Uterus (tissue), 3 donors: ENCODE measurements at regions not wholly inside any gene's neighbourhood (a gene's known extent, or its start where the extent isn't known, plus 50 kb on each side); places are given as distances from the start of the nearest gene placed in this dataset.

Experiments used
- DNase-seq, 2 donors: peaks; one replicate each; pipeline ENCODE4 v3.0.0-alpha.2; 2019 to 2020
- H3K27ac ChIP-seq, 2 donors: fragments of 200-600 bp; sonication (generic); 1 replicate in 1 of 2; 2 replicates in 1 of 2; pipeline ENCODE4 v1.5.1; 2016 to 2018
- H3K27me3 ChIP-seq, 2 donors: fragments of 200-600 bp; sonication (generic); one replicate each; pipeline ENCODE4 v1.5.1; 2018 to 2019; ENCODE audit warnings: control low read depth in 1 of 2
- H3K36me3 ChIP-seq, 2 donors: fragments of 200-600 bp; sonication (generic); one replicate each; pipeline ENCODE4 v1.5.1; 2019; ENCODE audit warnings: control low read depth in 1 of 2
- H3K4me1 ChIP-seq, 2 donors: fragments of 200-600 bp; sonication (generic); one replicate each; pipeline ENCODE4 v1.5.1; 2018 to 2019; ENCODE audit warnings: control low read depth in 1 of 2
- H3K4me3 ChIP-seq, 2 donors: fragments of 200-600 bp; sonication (generic); 1 replicate in 1 of 2; 2 replicates in 1 of 2; pipeline ENCODE4 v1.5.1; 2018 to 2019; ENCODE audit warnings: mild to moderate bottlenecking in 1 of 2
- H3K9me3 ChIP-seq, 2 donors: fragments of 200-600 bp; sonication (generic); one replicate each; pipeline ENCODE4 v1.5.1; 2019; ENCODE audit warnings: control low read depth in 1 of 2
- POLR2A ChIP-seq, 2 donors: fragments of 450-650 bp; IDR thresholded peaks; one replicate each; pipeline ENCODE4 v1.6.1; 2016; ENCODE audit warnings: antibody characterized with exemption in 2 of 2, mild to moderate bottlenecking in 1 of 2, moderate library complexity in 1 of 2
- intact Hi-C: fragments of 100-400 bp; cut with DNase I; formaldehyde crosslinking; loops from one replicate; pipeline ENCODE4 v1.15.1; 2023; ENCODE audit warnings: low total_unique reads
- TF ChIP-seq, protein P1 (sequence below), 4 experiments: fragments of 200-600 bp in 2 of 4; fragments of 450-650 bp in 2 of 4; sonication (generic) in 2 of 4; IDR thresholded peaks; one replicate each; pipeline ENCODE4 v1.5.1; 2016 to 2019; ENCODE audit warnings: antibody characterized with exemption in 4 of 4, mild to moderate bottlenecking in 2 of 4, moderate library complexity in 1 of 4
- donor health status: DM: yes; HTN: yes; CAD: no.

GRCh38 chr7:50941525-50941924, 158.8 kb upstream of the GRB10 start:
- TF ChIP-seq POLR2A (IDR thresholded peaks at IDR 0.05): no peak
- TF ChIP-seq, protein P1, sequence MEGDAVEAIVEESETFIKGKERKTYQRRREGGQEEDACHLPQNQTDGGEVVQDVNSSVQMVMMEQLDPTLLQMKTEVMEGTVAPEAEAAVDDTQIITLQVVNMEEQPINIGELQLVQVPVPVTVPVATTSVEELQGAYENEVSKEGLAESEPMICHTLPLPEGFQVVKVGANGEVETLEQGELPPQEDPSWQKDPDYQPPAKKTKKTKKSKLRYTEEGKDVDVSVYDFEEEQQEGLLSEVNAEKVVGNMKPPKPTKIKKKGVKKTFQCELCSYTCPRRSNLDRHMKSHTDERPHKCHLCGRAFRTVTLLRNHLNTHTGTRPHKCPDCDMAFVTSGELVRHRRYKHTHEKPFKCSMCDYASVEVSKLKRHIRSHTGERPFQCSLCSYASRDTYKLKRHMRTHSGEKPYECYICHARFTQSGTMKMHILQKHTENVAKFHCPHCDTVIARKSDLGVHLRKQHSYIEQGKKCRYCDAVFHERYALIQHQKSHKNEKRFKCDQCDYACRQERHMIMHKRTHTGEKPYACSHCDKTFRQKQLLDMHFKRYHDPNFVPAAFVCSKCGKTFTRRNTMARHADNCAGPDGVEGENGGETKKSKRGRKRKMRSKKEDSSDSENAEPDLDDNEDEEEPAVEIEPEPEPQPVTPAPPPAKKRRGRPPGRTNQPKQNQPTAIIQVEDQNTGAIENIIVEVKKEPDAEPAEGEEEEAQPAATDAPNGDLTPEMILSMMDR (IDR thresholded peaks at IDR 0.05): no peak
- Histone ChIP-seq H3K36me3 (no peaks in the 10 kb centered on the region), H3K27me3 (no peaks in the 10 kb centered on the region), H3K9me3 (no peaks in the 10 kb centered on the region), H3K4me3 (no peak overlapping the region), H3K27ac (no peak overlapping the region), H3K4me1 (no peaks in the 10 kb centered on the region)
- intact Hi-C loops: no loop called here
- no peak for DNase-seq

- Histone ChIP-seq H3K36me3 (no peaks in the 10 kb centered on the region), H3K27ac (no peak overlapping the region), H3K9me3 (no peaks in the 10 kb centered on the region), H3K4me1 (no peaks in the 10 kb centered on the region), H3K27me3 (no peaks in the 10 kb centered on the region), H3K4me3 (no peak overlapping the region)
- TF ChIP-seq POLR2A (IDR thresholded peaks at IDR 0.05): no peak
- TF ChIP-seq, protein P1 (IDR thresholded peaks at IDR 0.05): no peak
- no peak for DNase-seq
- intact Hi-C loops: no loop called here
Observed at GRCh38 chr7:50940621-50941020, 157.9 kb upstream of the GRB10 start.

DNA sequence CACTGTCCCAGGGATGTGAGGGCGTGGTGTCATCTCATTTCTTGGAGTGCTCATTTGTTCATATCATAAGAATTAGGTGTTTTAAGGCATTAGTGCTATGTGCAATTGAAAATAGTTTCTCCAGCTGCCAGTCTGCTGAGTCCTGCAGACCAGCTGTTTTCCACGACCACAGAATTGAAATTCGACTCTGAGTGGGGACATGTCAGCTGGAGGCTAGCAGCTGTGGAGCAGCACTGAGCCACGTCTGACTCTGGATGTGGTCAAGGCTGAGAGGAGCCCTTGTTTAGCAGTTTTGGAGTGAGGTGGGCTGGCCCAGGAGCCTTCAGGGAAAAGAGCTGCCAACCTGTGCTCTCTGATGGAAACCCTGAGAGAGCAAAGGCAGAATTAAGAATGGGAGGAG, 156.3 kb upstream of the GRB10 start:
- no peaks in the 10 kb centered on the region for H3K9me3 ChIP-seq
- no peaks in the 10 kb centered on the region for H3K27me3 ChIP-seq
- TF ChIP-seq, protein P1 (IDR thresholded peaks at IDR 0.05): no peak
- TF ChIP-seq POLR2A (IDR thresholded peaks at IDR 0.05): no peak
- no peak overlapping the region for H3K4me3 ChIP-seq
- H3K4me1 ChIP-seq: no peaks in the 10 kb centered on the region
- DNase-seq: no peak
- intact Hi-C loops: no loop called here
- H3K27ac ChIP-seq: no peak overlapping the region
- no peaks in the 10 kb centered on the region for H3K36me3 ChIP-seq

GRCh38 chr7:50937727-50938126, 155.0 kb upstream of the GRB10 start:
- Histone ChIP-seq H3K9me3 (no peaks in the 10 kb centered on the region), H3K4me1 (no peaks in the 10 kb centered on the region), H3K27me3 (no peaks in the 10 kb centered on the region), H3K36me3 (no peaks in the 10 kb centered on the region), H3K27ac (no peak overlapping the region), H3K4me3 (no peak overlapping the region)
- intact Hi-C loops: no loop called here
- TF ChIP-seq, protein P1 (IDR thresholded peaks at IDR 0.05): no peak
- TF ChIP-seq POLR2A (IDR thresholded peaks at IDR 0.05): no peak
- DNase-seq: no peak

DNA sequence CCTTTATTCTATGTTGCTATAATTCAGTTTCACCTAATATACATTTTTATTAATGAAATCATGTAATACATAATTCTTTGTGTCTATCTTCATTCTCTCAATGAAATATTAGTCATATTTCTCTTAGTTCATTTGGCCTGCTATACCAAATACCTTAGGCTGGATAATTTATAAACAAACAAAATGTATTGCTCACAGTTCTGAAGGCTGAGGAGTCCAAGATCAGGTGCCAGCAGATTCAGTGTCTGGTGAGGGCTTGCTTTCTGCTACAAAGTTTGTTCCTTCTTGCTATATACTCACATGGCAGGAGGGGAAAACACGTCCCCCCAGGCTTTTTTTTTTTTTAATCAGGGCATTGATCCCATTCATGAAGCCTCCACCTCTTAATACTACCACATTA, 143.4 kb upstream of the GRB10 start:
- intact Hi-C loops: no loop called here

More for the DNA sequence above, 143.4 kb upstream of the GRB10 start:
- Histone ChIP-seq H3K4me1 (no peaks in the 10 kb centered on the region), H3K9me3 (no peaks in the 10 kb centered on the region), H3K36me3 (no peaks in the 10 kb centered on the region), H3K4me3 (no peak overlapping the region), H3K27me3 (no peaks in the 10 kb centered on the region), H3K27ac (no peak overlapping the region)
- TF ChIP-seq POLR2A (IDR thresholded peaks at IDR 0.05): no peak
- TF ChIP-seq, protein P1 (IDR thresholded peaks at IDR 0.05): no peak
- no peak for DNase-seq
